DOHH2 (cell line): ENCODE measurements at regions not wholly inside any gene's neighbourhood (a gene's known extent, or its start where the extent isn't known, plus 50 kb on each side); places are given as distances from the start of the nearest gene placed in this dataset.

Experiments used
- H3F3A ChIP-seq: fragments of 200-600 bp; sonication (generic), shearing (Covaris generic); 2 replicates; pipeline ENCODE4 v1.6.0; 2016; ENCODE audit warnings: antibody characterized with exemption, mild to moderate bottlenecking; ENCODE audit not compliant: control insufficient read depth, insufficient read depth
- H3K27ac ChIP-seq: fragments of 200-600 bp; sonication (generic); 2 replicates; pipeline ENCODE4 v1.5.1; 2014; ENCODE audit warnings: low read depth, mild to moderate bottlenecking, low read length, moderate library complexity
- H3K27me3 ChIP-seq: fragments of 200-600 bp; sonication (generic); 2 replicates; pipeline ENCODE4 v1.6.1; 2014; ENCODE audit warnings: mild to moderate bottlenecking, low read length, mixed read lengths; ENCODE audit not compliant: control insufficient read depth
- H3K36me3 ChIP-seq: fragments of 200-600 bp; sonication (generic); 2 replicates; pipeline ENCODE4 v1.6.1; 2014; ENCODE audit warnings: mild to moderate bottlenecking, low read length, moderate library complexity, mixed read lengths; ENCODE audit not compliant: control insufficient read depth
- H3K4me1 ChIP-seq: fragments of 200-600 bp; sonication (generic); 2 replicates; pipeline ENCODE4 v1.6.1; 2014; ENCODE audit warnings: mild to moderate bottlenecking, low read length, mixed read lengths; ENCODE audit not compliant: control insufficient read depth
- H3K4me2 ChIP-seq: fragments of 200-600 bp; sonication (generic); 2 replicates; pipeline ENCODE4 v1.6.0; 2014; ENCODE audit warnings: mild to moderate bottlenecking, low read length, moderate library complexity
- H3K4me3 ChIP-seq: fragments of 200-600 bp; sonication (generic); 2 replicates; pipeline ENCODE4 v1.5.1; 2014; ENCODE audit warnings: mild to moderate bottlenecking, low read length, mixed read lengths
- H3K79me2 ChIP-seq: fragments of 200-600 bp; sonication (generic); 2 replicates; pipeline ENCODE4 v1.6.1; 2014; ENCODE audit warnings: mild to moderate bottlenecking, low read length, mixed read lengths; ENCODE audit not compliant: control insufficient read depth
- H3K9me2 ChIP-seq: fragments of 200-600 bp; sonication (generic); replicated peaks from 2 replicates; pipeline ENCODE4 v1.6.1; 2014; ENCODE audit warnings: mild to moderate bottlenecking, low read length, mixed read lengths; ENCODE audit not compliant: control insufficient read depth
- H3K9me3 ChIP-seq: fragments of 200-600 bp; sonication (generic); 2 replicates; pipeline ENCODE4 v1.6.1; 2014; ENCODE audit warnings: antibody characterized with exemption, low read length, mixed read lengths; ENCODE audit not compliant: control insufficient read depth, insufficient read depth
- H4K20me1 ChIP-seq: fragments of 200-600 bp; sonication (generic); 2 replicates; pipeline ENCODE4 v1.6.0; 2014; ENCODE audit warnings: low read depth, mild to moderate bottlenecking, antibody characterized with exemption, low read length, moderate library complexity; ENCODE audit not compliant: control insufficient read depth, insufficient read depth
- CTCF ChIP-seq: fragments of 200-600 bp; sonication (generic); IDR thresholded peaks from one replicate; pipeline ENCODE4 v1.5.1; 2014; ENCODE audit warnings: antibody characterized with exemption, mild to moderate bottlenecking, low read depth, low read length; ENCODE audit not compliant: poor library complexity, severe bottlenecking
- EZH2phosphoT487 ChIP-seq: fragments of 200-600 bp; sonication (generic); IDR thresholded peaks from 2 replicates; pipeline ENCODE4 v1.6.1; 2017; ENCODE audit warnings: borderline replicate concordance, mild to moderate bottlenecking, antibody characterized with exemption, low read length, moderate library complexity, mixed read lengths

GRCh38 chr18:43420091-43420490 is 142.8 kb upstream of the SYT4 start:
- Histone ChIP-seq H3K4me3 (no peak overlapping the region), H3K27me3 (no peaks in the 10 kb centered on the region), H3K36me3 (no peaks in the 10 kb centered on the region), H3K9me3 (no peaks in the 10 kb centered on the region), H3K4me1 (no peaks in the 10 kb centered on the region), H3K9me2 (no peaks in the 10 kb centered on the region), H3K4me2 (no peak overlapping the region), H3K27ac (no peak overlapping the region), H3F3A (no peaks in the 10 kb centered on the region), H3K79me2 (no peaks in the 10 kb centered on the region), H4K20me1 (no peaks in the 10 kb centered on the region)
- TF ChIP-seq EZH2phosphoT487 (no peak), CTCF (no peak)

- Histone ChIP-seq H3K9me2 (no peaks in the 10 kb centered on the region), H3K4me2 (no peak overlapping the region)
- TF ChIP-seq CTCF (peak; percentile 13), EZH2phosphoT487 (no peak)
Measured at GRCh38 chr18:43420950-43421349, 143.7 kb upstream of the SYT4 start.

GRCh38 chr18:43422518-43422917 is 145.2 kb upstream of the SYT4 start:
- no peak for TF ChIP-seq CTCF
- no peak for TF ChIP-seq EZH2phosphoT487
- H3K9me3 ChIP-seq, result no peaks in the 10 kb centered on the region

More at GRCh38 chr18:43420950-43421349, 143.7 kb upstream of the SYT4 start:
- H3K4me3 ChIP-seq, result no peak overlapping the region
- no peaks in the 10 kb centered on the region for H3K27me3 ChIP-seq
- no peak overlapping the region for H3K27ac ChIP-seq
- no peaks in the 10 kb centered on the region for H4K20me1 ChIP-seq
- H3K79me2 ChIP-seq, result no peaks in the 10 kb centered on the region
- no peaks in the 10 kb centered on the region for H3F3A ChIP-seq
- H3K36me3 ChIP-seq, result no peaks in the 10 kb centered on the region
- H3K4me1 ChIP-seq, result no peaks in the 10 kb centered on the region
- H3K9me3 ChIP-seq, result no peaks in the 10 kb centered on the region

GRCh38 chr18:43435851-43436250 is 158.6 kb upstream of the SYT4 start:
- Histone ChIP-seq H4K20me1 (no peaks in the 10 kb centered on the region), H3K27me3 (no peaks in the 10 kb centered on the region), H3K27ac (no peak overlapping the region), H3K4me2 (no peak overlapping the region), H3K4me3 (no peak overlapping the region), H3K9me2 (no peaks in the 10 kb centered on the region), H3K9me3 (no peaks in the 10 kb centered on the region), H3K79me2 (no peaks in the 10 kb centered on the region), H3F3A (no peaks in the 10 kb centered on the region), H3K4me1 (no peaks in the 10 kb centered on the region), H3K36me3 (no peaks in the 10 kb centered on the region)
- TF ChIP-seq EZH2phosphoT487 (no peak), CTCF (no peak)

More at GRCh38 chr18:43422518-43422917, 145.2 kb upstream of the SYT4 start:
- Histone ChIP-seq H3K27me3 (no peaks in the 10 kb centered on the region), H3K4me1 (no peaks in the 10 kb centered on the region), H3F3A (no peaks in the 10 kb centered on the region), H4K20me1 (no peaks in the 10 kb centered on the region), H3K4me2 (no peak overlapping the region), H3K79me2 (no peaks in the 10 kb centered on the region), H3K27ac (no peak overlapping the region), H3K4me3 (no peak overlapping the region), H3K36me3 (no peaks in the 10 kb centered on the region), H3K9me2 (no peaks in the 10 kb centered on the region)
